HCT116 (cell line): ENCODE measurements at regions not wholly inside any gene's neighbourhood (a gene's known extent, or its start where the extent isn't known, plus 50 kb on each side); places are given as distances from the start of the nearest gene placed in this dataset.

ENCODE experiments used
- ATAC-seq: fragments of 200-7000 bp; cut with Tn5 transposase; 2 replicates; pipeline ENCODE4 v1.9.1; 2020; ENCODE audit warnings: mild to moderate bottlenecking, moderate library complexity
- BruUV-seq: library from RNA; stranded (reverse); fragments of 400-500 nt; replicated peaks from 2 replicates; lab custom pipeline; 2021; lab: Mats Ljungman, UMichigan
- CTCF ChIA-PET: fragments of 300-600 bp; sonication (Branson Sonifier 250); formaldehyde crosslinking; loops from one replicate; lab custom pipeline; 2021; ENCODE audit warnings: antibody characterized with exemption; lab: Charles Lee
- POLR2A ChIA-PET: fragments of 300-600, 350-600 bp; sonication (Branson Sonifier 250); formaldehyde crosslinking; loops from one replicate; lab custom pipeline; 2021; ENCODE audit warnings: antibody characterized with exemption; lab: Charles Lee
- RAD21 ChIA-PET, 2 experiments: fragments of 300-600 bp; sonication (Branson Sonifier 250); formaldehyde crosslinking; loops; one replicate each; lab custom pipeline; 2023; ENCODE audit warnings: low total read pairs in 2 of 2; ENCODE audit not compliant: uncharacterized antibody in 2 of 2, unreplicated experiment in 2 of 2, low non-redundant PET in 1 of 2; lab: Charles Lee
- DNase-seq: peaks from one replicate; pipeline ENCODE4 v3.0.0-alpha.2; 2010; ENCODE audit warnings: low read depth, low spot score
- H2AFZ ChIP-seq: fragments of 200-600 bp; shearing (Covaris generic), sonication (generic); 2 replicates; pipeline ENCODE4 v1.6.1; 2017; ENCODE audit warnings: low read depth, mixed run types, mixed read lengths, antibody characterized with exemption, low read length; ENCODE audit not compliant: poor library complexity, severe bottlenecking
- H3K27ac ChIP-seq: 2 replicates; pipeline ENCODE4 v1.5.1; 2012; ENCODE audit warnings: low read depth, low read length
- H3K27me3 ChIP-seq: fragments of 200-600 bp; sonication (generic); 2 replicates; pipeline ENCODE4 v1.6.1; 2016; ENCODE audit warnings: mixed run types, low read length, mixed read lengths; ENCODE audit not compliant: insufficient read depth
- H3K36me3 ChIP-seq, 2 experiments: fragments of 200-500 bp in 1 of 2; fragments of 200-600 bp in 1 of 2; sonication (Bioruptor generic) in 1 of 2; sonication (generic) in 1 of 2; 2 replicates each; pipeline versions ENCODE4 v1.5.1 to v1.6.1; 2014 to 2016; ENCODE audit warnings: low read length in 2 of 2, inconsistent platforms in 1 of 2, mixed read lengths in 1 of 2, mixed run types in 1 of 2; ENCODE audit not compliant: insufficient read depth in 2 of 2, control insufficient read depth in 1 of 2
- H3K4me1 ChIP-seq, 2 experiments: fragments of 200-600 bp in 1 of 2; sonication (generic) in 1 of 2; 2 replicates each; pipeline versions ENCODE4 v1.5.1 to v1.6.1; 2012 to 2017; ENCODE audit warnings: low read length in 2 of 2, inconsistent platforms in 1 of 2, mild to moderate bottlenecking in 1 of 2, mixed read lengths in 1 of 2, mixed run types in 1 of 2, moderate library complexity in 1 of 2; ENCODE audit not compliant: insufficient read depth in 2 of 2, control insufficient read depth in 1 of 2
- H3K4me2 ChIP-seq: fragments of 200-600 bp; sonication (generic); 2 replicates; pipeline ENCODE4 v1.6.1; 2017; ENCODE audit warnings: mixed run types, low read length, mixed read lengths
- H3K4me3 ChIP-seq, 2 experiments: fragments of 200-600 bp in 1 of 2; sonication (generic) in 1 of 2; replicated peaks in 1 of 2; 2 replicates each; pipeline ENCODE4 v1.5.1; 2011 to 2016; ENCODE audit warnings: low read length in 2 of 2, control low read depth in 1 of 2, low read depth in 1 of 2, mild to moderate bottlenecking in 1 of 2, mixed read lengths in 1 of 2, mixed run types in 1 of 2
- H3K79me2 ChIP-seq: fragments of 200-600 bp; sonication (generic); 2 replicates; pipeline ENCODE4 v1.6.1; 2017; ENCODE audit warnings: mild to moderate bottlenecking, mixed run types, low read length, moderate library complexity, mixed read lengths; ENCODE audit not compliant: insufficient read depth
- H3K9ac ChIP-seq: fragments of 200-600 bp; sonication (generic); 2 replicates; pipeline ENCODE4 v1.6.1; 2016; ENCODE audit warnings: low read length, mixed read lengths
- H3K9me2 ChIP-seq: fragments of 200-600 bp; sonication (generic), shearing (Covaris generic); 2 replicates; pipeline ENCODE4 v1.6.1; 2017; ENCODE audit warnings: mixed run types, mild to moderate bottlenecking, moderate library complexity; ENCODE audit not compliant: insufficient read depth
- H3K9me3 ChIP-seq, 2 experiments: fragments of 200-500 bp in 1 of 2; fragments of 200-600 bp in 1 of 2; sonication (Bioruptor generic) in 1 of 2; sonication (generic) in 1 of 2; 2 replicates each; pipeline ENCODE4 v1.6.1; 2014 to 2017; ENCODE audit warnings: low read length in 2 of 2, mixed read lengths in 2 of 2, inconsistent platforms in 1 of 2, low read depth in 1 of 2, mild to moderate bottlenecking in 1 of 2, mixed run types in 1 of 2, moderate library complexity in 1 of 2; ENCODE audit not compliant: control insufficient read depth in 1 of 2, insufficient read depth in 1 of 2
- H4K20me1 ChIP-seq: fragments of 200-600 bp; sonication (generic), shearing (Covaris generic); 2 replicates; pipeline ENCODE4 v1.6.1; 2017; ENCODE audit warnings: mixed run types, mild to moderate bottlenecking, moderate library complexity; ENCODE audit not compliant: insufficient read depth
- CBX3 ChIP-seq: IDR thresholded peaks from 2 replicates; pipeline ENCODE4 v1.6.1; 2012; ENCODE audit warnings: low read depth
- CTCF ChIP-seq, 3 experiments: fragments of 200-600 bp in 1 of 3; sonication (generic) in 1 of 3; IDR thresholded peaks in 2 of 3; conservative IDR thresholded peaks in 1 of 3; 2 replicates each; pipeline ENCODE4 v1.5.1; 2012 to 2017; ENCODE audit warnings: low read depth in 2 of 3, low read length in 2 of 3, antibody characterized with exemption in 1 of 3, borderline replicate concordance in 1 of 3, control low read depth in 1 of 3, mild to moderate bottlenecking in 1 of 3, mixed read lengths in 1 of 3, mixed run types in 1 of 3, moderate library complexity in 1 of 3; ENCODE audit not compliant: insufficient read depth in 1 of 3
- ELF1 ChIP-seq: IDR thresholded peaks from 2 replicates; pipeline ENCODE4 v1.6.1; 2012; ENCODE audit warnings: low read depth, borderline replicate concordance
- EZH2 ChIP-seq: fragments of 200-600 bp; sonication (generic); IDR thresholded peaks from 2 replicates; pipeline ENCODE4 v1.6.1; 2017; ENCODE audit warnings: antibody characterized with exemption, mixed run types
- EZH2phosphoT487 ChIP-seq: fragments of 200-600 bp; IDR thresholded peaks from 2 replicates; pipeline ENCODE4 v1.6.1; 2018; ENCODE audit warnings: antibody characterized with exemption, borderline replicate concordance
- FOSL1 ChIP-seq: IDR thresholded peaks from 2 replicates; pipeline ENCODE4 v1.6.1; 2012; ENCODE audit warnings: low read depth
- JUND ChIP-seq: IDR thresholded peaks from 2 replicates; pipeline ENCODE4 v1.6.1; 2012
- MAX ChIP-seq: IDR thresholded peaks from 2 replicates; pipeline ENCODE4 v1.6.1; 2012
- POLR2A ChIP-seq: IDR thresholded peaks from 2 replicates; pipeline ENCODE4 v1.7.0; 2011; ENCODE audit warnings: borderline replicate concordance; ENCODE audit not compliant: insufficient read depth, insufficient read length; ENCODE audit errors: extremely low read depth
- RAD21 ChIP-seq: IDR thresholded peaks from 2 replicates; pipeline ENCODE4 v1.6.1; 2012; ENCODE audit warnings: low read depth, mild to moderate bottlenecking
- REST ChIP-seq: IDR thresholded peaks from 2 replicates; pipeline ENCODE4 v1.6.1; 2012; ENCODE audit warnings: low read depth
- SIN3A ChIP-seq: IDR thresholded peaks from 2 replicates; pipeline ENCODE4 v1.6.1; 2012; ENCODE audit warnings: low read depth
- SRF ChIP-seq: IDR thresholded peaks from 2 replicates; pipeline ENCODE4 v1.6.1; 2012; ENCODE audit warnings: low read depth
- ZBTB33 ChIP-seq: IDR thresholded peaks from 2 replicates; pipeline ENCODE4 v1.6.1; 2011; ENCODE audit warnings: mild to moderate bottlenecking, low read length, moderate library complexity; ENCODE audit not compliant: insufficient replicate concordance; ENCODE audit errors: extremely low read depth
- ZFX ChIP-seq: fragments of 450-650 bp; IDR thresholded peaks from 2 replicates; pipeline ENCODE4 v1.6.1; 2017
- ZNF274 ChIP-seq: fragments of 200-500 bp; sonication (Bioruptor generic); IDR thresholded peaks from 2 replicates; pipeline ENCODE4 v1.6.1; 2014; ENCODE audit warnings: mild to moderate bottlenecking, low read depth, low read length, inconsistent platforms
- intact Hi-C: fragments of 100-400 bp; cut with micrococcal nuclease; formaldehyde crosslinking; loops from 2 replicates; pipeline ENCODE4 v1.10.0; 2022

- TF ChIP-seq CTCF (IDR thresholded peaks at IDR 0.05 in 2 of 3, conservative IDR thresholded peaks at IDR 0.05 in 1 of 3; ENCODE audit: borderline replicate concordance in 1 of 3, insufficient read depth in 1 of 3, low read depth in 2 of 3, low read length in 2 of 3) (no peak), EZH2 (no peak), ELF1 (no peak), MAX (no peak)
Observed at GRCh38 chr7:15914611-15915010, 228.1 kb upstream of the MEOX2 start (continued).

- Histone ChIP-seq H3K27ac (no peak overlapping the region), H3K36me3 (no peaks in the 10 kb centered on the region), H4K20me1 (no peaks in the 10 kb centered on the region), H3K4me2 (no peak overlapping the region), H3K4me1 (no peaks in the 10 kb centered on the region), H3K9me2 (no peaks in the 10 kb centered on the region), H2AFZ (no peak overlapping the region), H3K27me3 (no peaks in the 10 kb centered on the region), H3K9me3 (no peaks in the 10 kb centered on the region), H3K9ac (no peak overlapping the region), H3K79me2 (no peaks in the 10 kb centered on the region), H3K4me3 (no peak overlapping the region)
- ChIA-PET RAD21 (no interaction called here), CTCF (no interaction called here), POLR2A (no interaction called here)
- intact Hi-C loops: no loop called here
- DNase-seq (no peak), ATAC-seq (no peak)
- no TSS peak for BruUV-seq
- TF ChIP-seq FOSL1 (no peak), ZBTB33 (no peak), ZNF274 (no peak), ZFX (no peak), CBX3 (no peak), JUND (no peak), POLR2A (no peak), RAD21 (no peak), SIN3A (no peak), REST (no peak), CTCF (IDR thresholded peaks at IDR 0.05 in 2 of 3, conservative IDR thresholded peaks at IDR 0.05 in 1 of 3; ENCODE audit: borderline replicate concordance in 1 of 3, insufficient read depth in 1 of 3, low read depth in 2 of 3, low read length in 2 of 3) (no peak), SRF (no peak), EZH2phosphoT487 (no peak)
Observed at GRCh38 chr7:15906436-15906835, 220.0 kb upstream of the MEOX2 start.
